Naive B cell (primary cell): ENCODE measurements at regions not wholly inside any gene's neighbourhood (a gene's known extent, or its start where the extent isn't known, plus 50 kb on each side); places are given as distances from the start of the nearest gene placed in this dataset.
A peak's percentile ranks its signal among the peaks of the same experiment; 100 is the strongest.

ENCODE experiments used
- ATAC-seq, 2 donors: fragments of 150-1000 bp; cut with Tn5 transposase; 2 replicates each; pipeline ENCODE4 v1.10.0; 2021; ENCODE audit warnings: low read depth in 2 of 2, mild to moderate bottlenecking in 2 of 2, moderate library complexity in 2 of 2
- DNase-seq: peaks from one replicate; pipeline ENCODE4 v3.0.0; 2022
- H3K27ac Mint-ChIP-seq, 6 donors: one replicate each; pipeline ENCODE4 v1.8.0; 2020 to 2022; ENCODE audit warnings: mild to moderate bottlenecking in 6 of 6, mixed read lengths in 6 of 6, moderate library complexity in 5 of 6, inconsistent platforms in 2 of 6
- H3K27me3 Mint-ChIP-seq, 3 donors: one replicate each; pipeline ENCODE4 v1.8.0; 2021 to 2022; ENCODE audit warnings: mixed read lengths in 3 of 3, mild to moderate bottlenecking in 1 of 3
- H3K36me3 Mint-ChIP-seq, 2 donors: one replicate each; pipeline ENCODE4 v1.8.0; 2020 to 2022; ENCODE audit warnings: mixed read lengths in 2 of 2, inconsistent platforms in 1 of 2, mild to moderate bottlenecking in 1 of 2
- H3K4me1 Mint-ChIP-seq, 3 donors: one replicate each; pipeline ENCODE4 v1.8.0; 2020 to 2022; ENCODE audit warnings: mixed read lengths in 3 of 3, inconsistent platforms in 1 of 3, mild to moderate bottlenecking in 1 of 3, moderate library complexity in 1 of 3
- H3K4me3 Mint-ChIP-seq, 8 donors: one replicate each; pipeline ENCODE4 v1.8.0; 2020 to 2022; ENCODE audit warnings: mild to moderate bottlenecking in 8 of 8, mixed read lengths in 8 of 8, moderate library complexity in 8 of 8, inconsistent platforms in 2 of 8
- H3K9me3 Mint-ChIP-seq, 7 donors: one replicate each; pipeline ENCODE4 v1.8.0; 2020 to 2022; ENCODE audit warnings: mixed read lengths in 7 of 7, mild to moderate bottlenecking in 5 of 7, inconsistent platforms in 2 of 7, moderate library complexity in 1 of 7

- Mint-ChIP-seq H3K36me3 (no peaks in the 10 kb centered on the region), H3K9me3 (peaks cover 0 to 8% (median 0%) of the 10 kb centered on the region in 7 donors), H3K27me3 (peaks cover 0 to 17% (median 4%) of the 10 kb centered on the region in 3 donors), H3K4me1 (no peaks in the 10 kb centered on the region), H3K27ac (no peak overlapping the region), H3K4me3 (no peak overlapping the region)
- DNase-seq, result no peak
- no peak for ATAC-seq
These were observed 336.2 kb upstream of the TMPO start for GRCh38 chr12:98179151-98179550.

GRCh38 chr12:98180603-98181002 is 334.8 kb upstream of the TMPO start:
- ATAC-seq, result no peak
- Mint-ChIP-seq H3K9me3 (peaks cover 0 to 8% (median 2%) of the 10 kb centered on the region in 7 donors), H3K4me1 (no peaks in the 10 kb centered on the region), H3K27ac (no peak overlapping the region), H3K4me3 (no peak overlapping the region), H3K36me3 (no peaks in the 10 kb centered on the region), H3K27me3 (peaks cover 0 to 17% (median 4%) of the 10 kb centered on the region in 3 donors)
- no peak for DNase-seq

DNA sequence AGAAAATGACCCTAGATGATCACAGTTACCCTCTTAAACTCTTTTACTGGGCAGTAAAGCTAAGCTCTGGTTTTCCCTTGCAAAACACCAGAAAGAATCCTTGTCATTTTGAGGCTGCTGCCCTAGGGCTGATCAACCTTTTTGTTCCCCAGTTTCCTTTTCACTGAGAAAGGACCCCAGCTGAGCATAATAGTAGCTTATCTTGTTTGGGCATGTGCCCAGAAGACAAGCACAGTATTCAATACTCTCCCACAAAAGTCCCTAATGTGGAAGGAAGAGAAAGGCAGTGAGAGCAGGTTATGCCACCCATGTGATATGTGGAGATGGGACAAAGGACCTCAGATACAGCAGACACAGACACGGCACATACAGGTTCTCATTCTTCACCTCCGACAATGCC is 332.6 kb upstream of the TMPO start:
- DNase-seq (no peak), ATAC-seq (no peak)
- no peaks in the 10 kb centered on the region for H3K4me1 Mint-ChIP-seq
- no peaks in the 10 kb centered on the region for H3K36me3 Mint-ChIP-seq
- no peak overlapping the region for H3K27ac Mint-ChIP-seq
- H3K27me3 Mint-ChIP-seq, result peaks cover 0 to 17% (median 4%) of the 10 kb centered on the region in 3 donors
- peaks cover 0 to 8% (median 2%) of the 10 kb centered on the region in 7 donors for H3K9me3 Mint-ChIP-seq
- H3K4me3 Mint-ChIP-seq, result no peak overlapping the region

GRCh38 chr12:98185606-98186005 is 329.8 kb upstream of the TMPO start:
- no peaks in the 10 kb centered on the region for H3K4me1 Mint-ChIP-seq
- H3K27me3 Mint-ChIP-seq, result peaks cover 0 to 7% (median 4%) of the 10 kb centered on the region in 3 donors
- ATAC-seq (no peak), DNase-seq (no peak)
- no peak overlapping the region for H3K27ac Mint-ChIP-seq
- peaks cover 0 to 8% (median 4%) of the 10 kb centered on the region in 7 donors for H3K9me3 Mint-ChIP-seq
- no peak overlapping the region for H3K4me3 Mint-ChIP-seq
- H3K36me3 Mint-ChIP-seq, result no peaks in the 10 kb centered on the region

- H3K27ac Mint-ChIP-seq, result no peak overlapping the region
- ATAC-seq, result no peak
- H3K36me3 Mint-ChIP-seq, result no peaks in the 10 kb centered on the region
- no peak overlapping the region for H3K4me3 Mint-ChIP-seq
- DNase-seq, result no peak
- no peaks in the 10 kb centered on the region for H3K4me1 Mint-ChIP-seq
- H3K9me3 Mint-ChIP-seq, result peaks cover 0 to 4% (median 0%) of the 10 kb centered on the region in 7 donors
- peaks cover 0 to 8% (median 0%) of the 10 kb centered on the region in 3 donors for H3K27me3 Mint-ChIP-seq
These were observed 326.7 kb upstream of the TMPO start for GRCh38 chr12:98188650-98189077.

- ATAC-seq (no peak), DNase-seq (no peak)
- H3K36me3 Mint-ChIP-seq, result no peaks in the 10 kb centered on the region
- peaks cover 0 to 4% (median 0%) of the 10 kb centered on the region in 7 donors for H3K9me3 Mint-ChIP-seq
- no peak overlapping the region for H3K4me3 Mint-ChIP-seq
- H3K4me1 Mint-ChIP-seq, result no peaks in the 10 kb centered on the region
- no peak overlapping the region for H3K27ac Mint-ChIP-seq
- H3K27me3 Mint-ChIP-seq, result peaks cover 0 to 9% (median 7%) of the 10 kb centered on the region in 3 donors
These were observed 320.8 kb upstream of the TMPO start for GRCh38 chr12:98194591-98194990.

DNA sequence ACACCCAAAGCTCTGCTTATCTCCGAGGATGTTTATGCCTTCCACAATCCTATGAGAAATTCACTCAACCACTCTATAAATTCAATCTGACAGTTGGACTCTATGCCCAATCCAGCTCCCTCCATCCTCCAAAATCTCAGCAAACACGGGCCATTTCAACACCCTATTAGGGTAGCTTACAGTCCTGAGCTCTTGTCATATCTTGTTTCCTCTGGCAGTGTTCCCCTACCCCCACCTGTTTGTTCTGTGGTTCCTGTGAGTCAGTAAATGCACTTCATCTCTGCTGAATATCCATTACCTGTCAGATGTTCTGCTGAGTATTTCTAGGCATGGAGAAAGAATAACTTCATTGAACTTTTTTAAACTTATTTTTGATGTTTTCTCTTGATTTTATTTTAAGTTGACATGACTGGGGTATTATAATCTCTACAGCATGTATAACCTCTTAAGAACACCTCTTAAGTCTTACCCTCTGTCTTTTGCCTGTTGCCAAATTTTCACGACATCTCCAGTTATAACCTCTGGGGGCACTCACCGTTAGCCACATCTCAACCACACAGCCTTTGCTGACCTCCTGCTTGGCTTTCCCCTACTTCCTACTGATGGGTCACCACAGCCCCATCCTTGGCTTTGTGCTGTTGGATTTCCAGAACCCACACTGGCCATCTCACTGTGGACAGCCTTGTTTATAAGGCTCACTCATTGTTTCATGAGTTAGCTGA is 317.0 kb upstream of the TMPO start:
- H3K36me3 Mint-ChIP-seq, result peaks cover 0 to 2% of the 10 kb centered on the region in 2 donors
- H3K9me3 Mint-ChIP-seq, result peaks cover 0 to 6% (median 4%) of the 10 kb centered on the region in 7 donors
- no peaks in the 10 kb centered on the region for H3K4me1 Mint-ChIP-seq
- no peak overlapping the region for H3K4me3 Mint-ChIP-seq
- ATAC-seq (no peak), DNase-seq (no peak)
- peaks cover 7 to 11% (median 11%) of the 10 kb centered on the region in 3 donors for H3K27me3 Mint-ChIP-seq
- no peak overlapping the region for H3K27ac Mint-ChIP-seq

GRCh38 chr12:98208816-98209215 is 306.6 kb upstream of the TMPO start:
- H3K27me3 Mint-ChIP-seq, result no peaks in the 10 kb centered on the region
- DNase-seq (no peak), ATAC-seq (no peak)
- no peaks in the 10 kb centered on the region for H3K4me1 Mint-ChIP-seq
- H3K36me3 Mint-ChIP-seq, result no peaks in the 10 kb centered on the region
- peak overlapping the region in 1 of 8 donors; percentile 10 for H3K4me3 Mint-ChIP-seq
- peaks cover 5 to 22% (median 13%) of the 10 kb centered on the region in 7 donors for H3K9me3 Mint-ChIP-seq
- peak overlapping the region in 1 of 6 donors; percentile 72 for H3K27ac Mint-ChIP-seq

DNA sequence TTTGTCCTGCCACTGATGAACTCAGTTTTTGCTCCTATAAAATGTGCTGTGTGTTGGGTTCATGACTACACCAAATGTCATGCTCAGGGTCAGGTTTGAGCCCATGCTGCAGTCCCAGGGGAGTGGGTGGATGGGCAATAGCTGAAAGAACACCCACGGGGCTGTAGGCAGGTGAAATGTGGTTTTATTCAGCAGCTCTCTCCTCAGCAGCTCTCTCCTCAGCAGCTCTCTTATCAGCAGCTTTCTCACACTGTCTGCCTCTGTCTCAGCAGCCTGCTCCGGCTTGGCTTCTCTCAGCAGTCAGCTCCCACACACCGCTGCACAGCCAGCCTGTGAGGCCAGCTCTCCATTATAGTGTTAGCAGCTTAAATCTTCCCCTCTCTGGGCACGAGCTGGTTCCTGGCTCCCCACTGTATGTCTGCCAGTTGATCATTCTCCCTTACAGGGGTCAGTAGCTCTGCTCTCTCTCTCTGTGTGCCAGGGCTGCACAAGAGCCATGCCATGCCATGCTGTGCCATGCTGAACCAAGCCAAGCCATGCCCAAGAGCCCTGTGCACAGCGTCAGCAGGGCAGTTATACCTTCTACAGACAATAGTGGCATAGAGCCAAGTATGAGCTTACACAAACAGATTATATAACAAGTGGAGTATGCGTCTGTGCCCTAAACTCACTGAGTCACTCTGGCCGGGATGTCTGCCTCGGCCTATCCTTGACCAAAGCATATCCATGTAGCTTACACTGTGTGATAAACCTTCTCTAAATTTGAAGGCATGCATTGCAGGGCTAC is 303.3 kb upstream of the TMPO start:
- Mint-ChIP-seq H3K4me1 (no peaks in the 10 kb centered on the region), H3K4me3 (peak overlapping the region in 1 of 8 donors; percentile 48), H3K27me3 (peaks cover 0 to 19% (median 9%) of the 10 kb centered on the region in 3 donors), H3K9me3 (peaks cover 0 to 11% (median under 1%) of the 10 kb centered on the region in 7 donors), H3K27ac (no peak overlapping the region), H3K36me3 (no peaks in the 10 kb centered on the region)
- no peak for DNase-seq
- no peak for ATAC-seq

GRCh38 chr12:98213556-98213955 is 301.8 kb upstream of the TMPO start:
- H3K27ac Mint-ChIP-seq, result no peak overlapping the region
- DNase-seq, result no peak
- ATAC-seq, result no peak
- no peaks in the 10 kb centered on the region for H3K4me1 Mint-ChIP-seq
- no peak overlapping the region for H3K4me3 Mint-ChIP-seq
- H3K27me3 Mint-ChIP-seq, result peaks cover 0 to 19% (median 9%) of the 10 kb centered on the region in 3 donors
- H3K36me3 Mint-ChIP-seq, result no peaks in the 10 kb centered on the region
- H3K9me3 Mint-ChIP-seq, result peaks cover 0 to 11% (median 2%) of the 10 kb centered on the region in 7 donors

DNA sequence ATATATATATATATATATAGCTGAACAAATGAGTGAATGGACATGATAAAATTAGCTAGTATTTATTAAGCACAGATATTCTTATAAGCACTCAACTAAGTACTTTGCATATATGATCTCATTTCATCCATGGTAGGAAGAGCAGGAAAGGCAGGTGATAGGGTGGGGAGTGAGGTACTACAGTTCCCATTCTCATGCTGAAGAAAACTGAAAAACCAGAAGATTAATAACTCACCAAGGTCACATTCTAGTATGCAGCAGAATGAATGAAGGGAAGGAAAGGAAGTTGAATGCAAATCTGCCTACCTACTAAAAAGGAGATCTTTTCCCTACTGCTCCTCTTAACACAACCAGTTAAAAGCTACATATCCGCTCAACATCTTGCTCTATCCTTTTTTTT is 298.1 kb upstream of the TMPO start:
- ATAC-seq, result no peak
- no peaks in the 10 kb centered on the region for H3K36me3 Mint-ChIP-seq
- DNase-seq, result no peak
- no peak overlapping the region for H3K27ac Mint-ChIP-seq
- H3K4me1 Mint-ChIP-seq, result no peaks in the 10 kb centered on the region
- no peak overlapping the region for H3K4me3 Mint-ChIP-seq
- H3K27me3 Mint-ChIP-seq, result peaks cover 0 to 24% (median 18%) of the 10 kb centered on the region in 3 donors
- H3K9me3 Mint-ChIP-seq, result peaks cover 0 to 11% (median 2%) of the 10 kb centered on the region in 7 donors

GRCh38 chr12:98220636-98221035 is 294.8 kb upstream of the TMPO start:
- DNase-seq (no peak), ATAC-seq (no peak)
- no peaks in the 10 kb centered on the region for H3K36me3 Mint-ChIP-seq
- peaks cover 0 to 24% (median 22%) of the 10 kb centered on the region in 3 donors for H3K27me3 Mint-ChIP-seq
- H3K4me3 Mint-ChIP-seq, result no peak overlapping the region
- no peak overlapping the region for H3K27ac Mint-ChIP-seq
- H3K4me1 Mint-ChIP-seq, result no peaks in the 10 kb centered on the region
- peaks cover 0 to 13% (median 2%) of the 10 kb centered on the region in 7 donors for H3K9me3 Mint-ChIP-seq

- ATAC-seq, result no peak
- peaks cover 0 to 19% (median 15%) of the 10 kb centered on the region in 3 donors for H3K27me3 Mint-ChIP-seq
These were observed 294.1 kb upstream of the TMPO start for GRCh38 chr12:98221243-98221808.

More at GRCh38 chr12:98221243-98221808, 294.1 kb upstream of the TMPO start:
- no peak overlapping the region for H3K4me3 Mint-ChIP-seq
- peaks cover 0 to 9% (median 4%) of the 10 kb centered on the region in 7 donors for H3K9me3 Mint-ChIP-seq
- H3K27ac Mint-ChIP-seq, result no peak overlapping the region
- no peak for DNase-seq
- H3K4me1 Mint-ChIP-seq, result no peaks in the 10 kb centered on the region
- no peaks in the 10 kb centered on the region for H3K36me3 Mint-ChIP-seq
